Trophoblast cell (in vitro differentiated cells and primary cell): ENCODE measurements at regions not wholly inside any gene's neighbourhood (a gene's known extent, or its start where the extent isn't known, plus 50 kb on each side); places are given as distances from the start of the nearest gene placed in this dataset.

Source experiments
- DNase-seq, 2 donors: peaks; one replicate each; pipeline ENCODE4 v3.0.0-alpha.2; 2016
- H2AFZ ChIP-seq: 2 replicates; pipeline ENCODE4 v1.6.1; 2013; ENCODE audit warnings: low read length, moderate library complexity, mild to moderate bottlenecking; ENCODE audit not compliant: insufficient read depth, poor library complexity
- H2AK5ac ChIP-seq: 2 replicates; pipeline ENCODE4 v1.6.1; 2013; ENCODE audit warnings: mild to moderate bottlenecking, low read length
- H2BK120ac ChIP-seq: 2 replicates; pipeline ENCODE4 v1.6.1; 2013; ENCODE audit warnings: low read length, mild to moderate bottlenecking, moderate library complexity; ENCODE audit not compliant: insufficient read depth, poor library complexity
- H2BK12ac ChIP-seq: 2 replicates; pipeline ENCODE4 v1.6.1; 2013; ENCODE audit warnings: mild to moderate bottlenecking, low read length, moderate library complexity
- H2BK5ac ChIP-seq: 2 replicates; pipeline ENCODE4 v1.6.1; 2013; ENCODE audit warnings: low read length, low read depth, moderate library complexity, mild to moderate bottlenecking; ENCODE audit not compliant: poor library complexity
- H3K14ac ChIP-seq: 2 replicates; pipeline ENCODE4 v1.6.1; 2013; ENCODE audit warnings: mild to moderate bottlenecking, low read length
- H3K18ac ChIP-seq: 2 replicates; pipeline ENCODE4 v1.6.1; 2013; ENCODE audit warnings: mild to moderate bottlenecking, low read length
- H3K23ac ChIP-seq: 2 replicates; pipeline ENCODE4 v1.6.1; 2013; ENCODE audit warnings: low read length
- H3K27ac ChIP-seq: 2 replicates; pipeline ENCODE4 v1.5.1; 2013; ENCODE audit warnings: low read depth, mild to moderate bottlenecking, inconsistent platforms, low read length, moderate library complexity
- H3K27me3 ChIP-seq: 2 replicates; pipeline ENCODE4 v1.6.1; 2013; ENCODE audit warnings: inconsistent platforms, mild to moderate bottlenecking, low read length, moderate library complexity; ENCODE audit not compliant: insufficient read depth
- H3K36me3 ChIP-seq, 2 experiments: 1 replicate in 1 of 2; 2 replicates in 1 of 2; pipeline ENCODE4 v1.6.1; 2013; ENCODE audit warnings: low read length in 2 of 2, mild to moderate bottlenecking in 2 of 2, moderate library complexity in 1 of 2; ENCODE audit not compliant: insufficient read depth in 2 of 2, control insufficient read depth in 1 of 2
- H3K4ac ChIP-seq: 2 replicates; pipeline ENCODE4 v1.6.1; 2013; ENCODE audit warnings: low read depth, mild to moderate bottlenecking, low read length, moderate library complexity
- H3K4me1 ChIP-seq, 2 experiments: 1 replicate in 1 of 2; 2 replicates in 1 of 2; pipeline ENCODE4 v1.6.1; 2013; ENCODE audit warnings: low read length in 2 of 2, mild to moderate bottlenecking in 2 of 2, moderate library complexity in 1 of 2; ENCODE audit not compliant: insufficient read depth in 2 of 2, control insufficient read depth in 1 of 2
- H3K4me2 ChIP-seq: 2 replicates; pipeline ENCODE4 v1.6.1; 2013; ENCODE audit warnings: inconsistent platforms, mild to moderate bottlenecking, low read length, moderate library complexity
- H3K4me3 ChIP-seq: 2 replicates; pipeline ENCODE4 v1.5.1; 2013; ENCODE audit warnings: mild to moderate bottlenecking, low read depth, low read length, inconsistent platforms
- H3K79me1 ChIP-seq: one replicate; pipeline ENCODE4 v1.6.1; 2013; ENCODE audit warnings: low read length
- H3K79me2 ChIP-seq: 2 replicates; pipeline ENCODE4 v1.6.1; 2013; ENCODE audit warnings: low read length, mild to moderate bottlenecking; ENCODE audit not compliant: control insufficient read depth, insufficient read depth, poor library complexity
- H3K9ac ChIP-seq: 2 replicates; pipeline ENCODE4 v1.6.1; 2013; ENCODE audit warnings: mild to moderate bottlenecking, low read length
- H3K9me3 ChIP-seq: 2 replicates; pipeline ENCODE4 v1.6.1; 2013; ENCODE audit warnings: low read depth, mild to moderate bottlenecking, control low read depth, inconsistent platforms, low read length; ENCODE audit not compliant: insufficient read depth
- H4K12ac ChIP-seq: 2 replicates; pipeline ENCODE4 v1.6.1; 2013; ENCODE audit warnings: low read depth, mild to moderate bottlenecking, low read length, moderate library complexity
- H4K8ac ChIP-seq: 2 replicates; pipeline ENCODE4 v1.6.1; 2013; ENCODE audit warnings: low read depth, mild to moderate bottlenecking, low read length, moderate library complexity
- H4K91ac ChIP-seq: one replicate; pipeline ENCODE4 v1.6.1; 2013; ENCODE audit warnings: low read depth, mild to moderate bottlenecking, low read length, moderate library complexity
- WGBS: extraction: QIAGEN DNeasy Blood & Tissue Kit; methylation state at CpG from one replicate; pipeline ENCODE4 v1.1.7; 2013; ENCODE audit warnings: missing lambda C conversion rate; ENCODE audit not compliant: insufficient read length, insufficient coverage; ENCODE audit errors: extremely low coverage; 5-methylcytosine and 5-hydroxymethylcytosine counted together

DNA sequence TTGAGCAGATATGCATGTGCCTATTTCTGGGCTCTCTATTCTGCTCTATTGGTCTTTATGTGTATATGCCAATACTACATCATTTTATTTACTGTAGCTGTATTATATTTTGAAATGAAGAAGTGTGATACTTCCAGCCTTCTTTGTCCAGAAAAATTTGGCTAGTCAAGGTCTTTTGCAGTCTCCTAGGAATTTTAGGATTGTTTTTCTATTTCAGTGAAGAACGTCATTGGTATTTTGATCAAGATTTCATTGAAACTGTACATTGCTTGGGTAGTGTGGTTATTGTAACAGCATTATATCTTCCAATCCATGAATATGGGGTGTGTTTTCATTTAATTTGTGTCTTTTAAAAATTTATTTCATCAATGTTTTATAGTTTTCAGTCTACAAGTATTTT, 400.3 kb downstream of the AASDHPPT start:
- no peaks in the 10 kb centered on the region for H3K79me2 ChIP-seq
- H3K36me3 ChIP-seq, result no peaks in the 10 kb centered on the region
- no peak overlapping the region for H4K12ac ChIP-seq
- no peak overlapping the region for H2BK12ac ChIP-seq
- peak in 1 of 2 donors; percentile 23 for DNase-seq
- no peak overlapping the region for H2BK5ac ChIP-seq
- no peak overlapping the region for H3K23ac ChIP-seq
- H3K9ac ChIP-seq, result no peak overlapping the region
- H4K91ac ChIP-seq, result no peak overlapping the region
- H2AFZ ChIP-seq, result no peak overlapping the region
- H3K79me1 ChIP-seq, result peaks cover 2% of the 10 kb centered on the region
- H3K27ac ChIP-seq, result no peak overlapping the region
- H3K4me3 ChIP-seq, result no peak overlapping the region
- H3K18ac ChIP-seq, result no peak overlapping the region
- no peak overlapping the region for H2AK5ac ChIP-seq
- no peak overlapping the region for H4K8ac ChIP-seq
- H2BK120ac ChIP-seq, result no peak overlapping the region
- no peak overlapping the region for H3K4ac ChIP-seq
- no peaks in the 10 kb centered on the region for H3K27me3 ChIP-seq
- H3K4me2 ChIP-seq, result no peak overlapping the region
- no peak overlapping the region for H3K14ac ChIP-seq
- H3K9me3 ChIP-seq, result no peaks in the 10 kb centered on the region
- H3K4me1 ChIP-seq, result peaks cover 0 to 2% of the 10 kb centered on the region in 2 experiments
- WGBS, result no CpG with 5 or more reads among the region's 1 CpG

DNA sequence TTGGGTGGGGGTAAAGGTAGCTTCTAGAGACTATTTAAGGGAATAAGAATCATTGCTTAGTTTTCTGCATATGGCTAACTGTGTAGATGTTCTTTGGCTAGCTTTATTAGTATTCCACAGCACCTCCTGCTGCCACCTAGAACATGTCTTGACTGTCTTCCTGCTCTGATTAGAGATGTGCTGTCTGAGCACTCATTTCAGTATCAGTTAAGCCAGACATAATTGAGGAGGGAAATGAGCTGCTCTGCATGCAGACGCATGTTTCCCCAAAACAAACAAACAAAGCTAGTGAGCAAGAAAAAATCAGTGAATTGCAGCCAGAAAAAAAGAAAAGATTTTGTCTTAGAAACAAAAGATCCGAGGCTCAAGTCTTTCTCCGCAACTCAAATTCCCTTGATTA, 402.2 kb downstream of the AASDHPPT start:
- Histone ChIP-seq H2AK5ac (no peak overlapping the region), H2BK12ac (no peak overlapping the region), H3K18ac (no peak overlapping the region), H3K4ac (no peak overlapping the region), H2BK120ac (no peak overlapping the region), H3K36me3 (no peaks in the 10 kb centered on the region), H2AFZ (no peak overlapping the region), H4K12ac (no peak overlapping the region), H3K9me3 (no peaks in the 10 kb centered on the region), H3K23ac (no peak overlapping the region), H4K91ac (no peak overlapping the region), H3K14ac (no peak overlapping the region), H3K4me1 (peaks cover 0 to 2% of the 10 kb centered on the region in 2 experiments), H3K79me1 (peaks cover 2% of the 10 kb centered on the region), H3K79me2 (no peaks in the 10 kb centered on the region), H3K4me3 (no peak overlapping the region), H3K9ac (no peak overlapping the region), H3K4me2 (no peak overlapping the region), H2BK5ac (no peak overlapping the region), H3K27me3 (no peaks in the 10 kb centered on the region), H3K27ac (no peak overlapping the region), H4K8ac (no peak overlapping the region)
- no peak for DNase-seq
- no CpG with 5 or more reads among the region's 3 CpGs for WGBS

- H2BK12ac ChIP-seq, result no peak overlapping the region
Measured at GRCh38 chr11:106480581-106481190, 403.2 kb downstream of the AASDHPPT start.

GRCh38 chr11:106482917-106483785, 405.7 kb downstream of the AASDHPPT start:
- Histone ChIP-seq H2AK5ac (no peak overlapping the region), H3K4me2 (no peak overlapping the region), H3K18ac (no peak overlapping the region), H3K9me3 (peaks cover 2% of the 10 kb centered on the region), H3K79me1 (peaks cover 2% of the 10 kb centered on the region), H3K79me2 (no peaks in the 10 kb centered on the region), H3K14ac (no peak overlapping the region), H3K23ac (no peak overlapping the region), H3K4me1 (peaks cover 0 to 2% of the 10 kb centered on the region in 2 experiments), H3K27ac (peak overlapping the region; percentile 9), H3K4ac (no peak overlapping the region), H4K12ac (no peak overlapping the region), H4K91ac (no peak overlapping the region), H2AFZ (no peak overlapping the region), H2BK120ac (no peak overlapping the region), H4K8ac (no peak overlapping the region), H3K27me3 (no peaks in the 10 kb centered on the region), H2BK12ac (no peak overlapping the region), H3K9ac (no peak overlapping the region), H3K4me3 (no peak overlapping the region), H3K36me3 (no peaks in the 10 kb centered on the region), H2BK5ac (no peak overlapping the region)
- no CpG with 5 or more reads among the region's 3 CpGs for WGBS
- no peak for DNase-seq

More at GRCh38 chr11:106480581-106481190, 403.2 kb downstream of the AASDHPPT start:
- no peak overlapping the region for H3K23ac ChIP-seq
- H3K36me3 ChIP-seq, result no peaks in the 10 kb centered on the region
- H4K8ac ChIP-seq, result no peak overlapping the region
- H3K4me2 ChIP-seq, result no peak overlapping the region
- peak in 1 of 2 donors; percentile 65 for DNase-seq
- WGBS, result no CpG with 5 or more reads among the region's 1 CpG
- no peak overlapping the region for H2BK5ac ChIP-seq
- H3K79me2 ChIP-seq, result no peaks in the 10 kb centered on the region
- no peak overlapping the region for H3K9ac ChIP-seq
- no peaks in the 10 kb centered on the region for H3K27me3 ChIP-seq
- H3K27ac ChIP-seq, result no peak overlapping the region
- H3K4ac ChIP-seq, result no peak overlapping the region
- H2AFZ ChIP-seq, result no peak overlapping the region
- H3K18ac ChIP-seq, result no peak overlapping the region
- peaks cover 2% of the 10 kb centered on the region for H3K79me1 ChIP-seq
- H3K4me3 ChIP-seq, result no peak overlapping the region
- no peak overlapping the region for H2BK120ac ChIP-seq
- H3K4me1 ChIP-seq, result peaks cover 0 to 2% of the 10 kb centered on the region in 2 experiments
- no peaks in the 10 kb centered on the region for H3K9me3 ChIP-seq
- H4K91ac ChIP-seq, result no peak overlapping the region
- no peak overlapping the region for H2AK5ac ChIP-seq
- no peak overlapping the region for H3K14ac ChIP-seq
- no peak overlapping the region for H4K12ac ChIP-seq
